ENCODE measurements at regions not wholly inside any gene's neighbourhood (a gene's known extent, or its start where the extent isn't known, plus 50 kb on each side); places are given as distances from the start of the nearest gene placed in this dataset.

- peak; percentile 47 for DNase-seq (ENCODE audit: low read depth)
Measured at GRCh38 chr14:58697930-58698642, 60.3 kb downstream of the DACT1 start.

- no peak for DNase-seq (ENCODE audit: low read depth)
Measured at GRCh38 chr14:58699681-58700205, 62.0 kb downstream of the DACT1 start.

GRCh38 chr14:58701156-58701555 is 63.4 kb downstream of the DACT1 start:
- DNase-seq (ENCODE audit: low read depth) = no peak

GRCh38 chr14:58701604-58702003 is 63.8 kb downstream of the DACT1 start:
- DNase-seq (ENCODE audit: low read depth) = no peak

GRCh38 chr14:58702441-58703160 is 64.8 kb downstream of the DACT1 start:
- no peak for DNase-seq (ENCODE audit: low read depth)

GRCh38 chr14:58703161-58703506 is 65.4 kb downstream of the DACT1 start:
- no peak for DNase-seq (ENCODE audit: low read depth)

GRCh38 chr14:58705066-58705465 is 67.3 kb downstream of the DACT1 start:
- DNase-seq (ENCODE audit: low read depth) = no peak

GRCh38 chr14:58707949-58708348 is 70.2 kb downstream of the DACT1 start:
- DNase-seq (ENCODE audit: low read depth) = no peak

- DNase-seq (ENCODE audit: low read depth) = no peak
Measured at GRCh38 chr14:58709949-58710348, 72.2 kb downstream of the DACT1 start.

GRCh38 chr14:58711382-58711781 is 73.6 kb downstream of the DACT1 start:
- DNase-seq (ENCODE audit: low read depth) = no peak

GRCh38 chr14:58712357-58712756 is 74.6 kb downstream of the DACT1 start:
- no peak for DNase-seq (ENCODE audit: low read depth)

- no peak for DNase-seq (ENCODE audit: low read depth)
Measured at GRCh38 chr14:58713677-58714076, 75.9 kb downstream of the DACT1 start.

GRCh38 chr14:58716706-58717105 is 78.9 kb downstream of the DACT1 start:
- no peak for DNase-seq (ENCODE audit: low read depth)

GRCh38 chr14:58717211-58717610 is 79.4 kb downstream of the DACT1 start:
- no peak for DNase-seq (ENCODE audit: low read depth)

GRCh38 chr14:58717813-58718212 is 80.1 kb downstream of the DACT1 start:
- no peak for DNase-seq (ENCODE audit: low read depth)

GRCh38 chr14:58718226-58719205 is 80.8 kb downstream of the DACT1 start:
- DNase-seq (ENCODE audit: low read depth) = no peak

- DNase-seq (ENCODE audit: low read depth) = no peak
Measured at GRCh38 chr14:58721723-58722122, 84.0 kb downstream of the DACT1 start.

GRCh38 chr14:58722441-58722840 is 84.7 kb downstream of the DACT1 start:
- DNase-seq (ENCODE audit: low read depth) = no peak

GRCh38 chr14:58724206-58724605 is 86.4 kb downstream of the DACT1 start:
- no peak for DNase-seq (ENCODE audit: low read depth)

GRCh38 chr14:58724702-58725101 is 86.9 kb downstream of the DACT1 start:
- DNase-seq (ENCODE audit: low read depth) = peak; percentile 57

- DNase-seq (ENCODE audit: low read depth) = no peak
Measured at GRCh38 chr14:58725226-58725625, 87.5 kb downstream of the DACT1 start.

GRCh38 chr14:58725871-58726270 is 88.1 kb downstream of the DACT1 start:
- no peak for DNase-seq (ENCODE audit: low read depth)
